Gastroesophageal sphincter (tissue), 4 donors: ENCODE measurements at regions not wholly inside any gene's neighbourhood (a gene's known extent, or its start where the extent isn't known, plus 50 kb on each side); places are given as distances from the start of the nearest gene placed in this dataset.

Experiments
- ATAC-seq: fragments of 150-250 bp; one replicate; pipeline ENCODE4 v1.9.1; 2016; ENCODE audit warnings: mild to moderate bottlenecking, moderate library complexity
- H3K27ac ChIP-seq, 4 donors: fragments of 200-600 bp; sonication (generic) in 3 of 4; 1 replicate in 3 of 4; 2 replicates in 1 of 4; pipeline ENCODE4 v1.5.1; 2016 to 2019
- H3K27me3 ChIP-seq: fragments of 200-600 bp; sonication (generic); one replicate; pipeline ENCODE4 v1.5.1; 2019
- H3K36me3 ChIP-seq, 2 donors: fragments of 200-600 bp; sonication (generic); one replicate each; pipeline ENCODE4 v1.5.1; 2019; ENCODE audit warnings: control low read depth in 1 of 2
- H3K4me1 ChIP-seq, 3 donors: fragments of 200-600 bp; sonication (generic); 1 replicate in 2 of 3; 2 replicates in 1 of 3; pipeline ENCODE4 v1.5.1; 2016 to 2019; ENCODE audit warnings: control low read depth in 2 of 3
- H3K4me3 ChIP-seq, 2 donors: fragments of 200-600 bp; sonication (generic); one replicate each; pipeline ENCODE4 v1.5.1; 2019; ENCODE audit warnings: mild to moderate bottlenecking in 1 of 2, moderate library complexity in 1 of 2
- H3K9me3 ChIP-seq, 3 donors: fragments of 200-600 bp; sonication (generic); one replicate each; pipeline ENCODE4 v1.5.1; 2017 to 2019; ENCODE audit warnings: control low read depth in 2 of 3
- CTCF ChIP-seq, 4 experiments: fragments of 200-600 bp in 2 of 4; fragments of 450-650 bp in 2 of 4; sonication (generic) in 1 of 4; IDR thresholded peaks; one replicate each; pipeline ENCODE4 v1.5.1; 2017 to 2019; ENCODE audit warnings: antibody characterized with exemption in 4 of 4, mild to moderate bottlenecking in 2 of 4, moderate library complexity in 2 of 4
- EP300 ChIP-seq: sonication (generic); formaldehyde crosslinking; IDR thresholded peaks from one replicate; pipeline ENCODE4 v1.6.1; 2017; ENCODE audit warnings: antibody characterized with exemption, mild to moderate bottlenecking
- POLR2A ChIP-seq, 2 donors: fragments of 450-650 bp; IDR thresholded peaks; one replicate each; pipeline ENCODE4 v1.6.1; 2017; ENCODE audit warnings: antibody characterized with exemption in 2 of 2, mild to moderate bottlenecking in 2 of 2, moderate library complexity in 1 of 2
- POLR2AphosphoS5 ChIP-seq: sonication (generic); formaldehyde crosslinking; IDR thresholded peaks from one replicate; pipeline ENCODE4 v1.6.1; 2017; ENCODE audit warnings: antibody characterized with exemption
- WGBS, 2 donors: methylation state at CpG; one replicate each; pipeline ENCODE4 v1.1.5; 2018; ENCODE audit warnings: low coverage in 1 of 2; 5-methylcytosine and 5-hydroxymethylcytosine counted together

- H3K36me3 ChIP-seq, result no peaks in the 10 kb centered on the region
- H3K9me3 ChIP-seq, result peaks cover 0 to 10% (median 0%) of the 10 kb centered on the region in 3 donors
- H3K27me3 ChIP-seq, result no peaks in the 10 kb centered on the region
- no peak overlapping the region for H3K27ac ChIP-seq
- no peak for ATAC-seq
- H3K4me3 ChIP-seq, result no peak overlapping the region
- WGBS, 2 donors, result 71 to 74% methylated on average over 3 of the region's 3 CpGs
- H3K4me1 ChIP-seq, result no peaks in the 10 kb centered on the region
- TF ChIP-seq POLR2AphosphoS5, result no peak
- no peak for TF ChIP-seq POLR2A (IDR thresholded peaks at IDR 0.05)
- no peak for TF ChIP-seq CTCF (IDR thresholded peaks at IDR 0.05)
- TF ChIP-seq EP300, result no peak
Observed at GRCh38 chr11:101362643-101363042, 221.2 kb downstream of the TRPC6 start.

- no peak for TF ChIP-seq EP300
- no peak for TF ChIP-seq CTCF (IDR thresholded peaks at IDR 0.05)
- no peak for TF ChIP-seq POLR2A (IDR thresholded peaks at IDR 0.05)
- TF ChIP-seq POLR2AphosphoS5, result no peak
- WGBS, 2 donors, result 80% methylated on average over 1 of the region's 1 CpG
- no peaks in the 10 kb centered on the region for H3K4me1 ChIP-seq
- H3K27ac ChIP-seq, result no peak overlapping the region
- no peak overlapping the region for H3K4me3 ChIP-seq
- peaks cover 0 to 4% (median 0%) of the 10 kb centered on the region in 3 donors for H3K9me3 ChIP-seq
- H3K27me3 ChIP-seq, result no peaks in the 10 kb centered on the region
- H3K36me3 ChIP-seq, result no peaks in the 10 kb centered on the region
- no peak for ATAC-seq
Observed at GRCh38 chr11:101357771-101358170, 226.0 kb downstream of the TRPC6 start.

- H3K4me3 ChIP-seq, result no peak overlapping the region
- H3K27me3 ChIP-seq, result no peaks in the 10 kb centered on the region
- no peak overlapping the region for H3K27ac ChIP-seq
- TF ChIP-seq EP300 (no peak), CTCF (IDR thresholded peaks at IDR 0.05) (no peak), POLR2AphosphoS5 (no peak), POLR2A (IDR thresholded peaks at IDR 0.05) (no peak)
- H3K9me3 ChIP-seq, result peaks cover 0 to 4% (median 0%) of the 10 kb centered on the region in 3 donors
- H3K36me3 ChIP-seq, result no peaks in the 10 kb centered on the region
- no peaks in the 10 kb centered on the region for H3K4me1 ChIP-seq
- ATAC-seq, result no peak
- WGBS, 2 donors, result 78 to 88% methylated on average over 4 of the region's 4 CpGs
Observed at GRCh38 chr11:101354801-101355200, 225.2 kb upstream of the PGR start.

GRCh38 chr11:101348786-101349185 is 219.2 kb upstream of the PGR start:
- no peak for ATAC-seq
- TF ChIP-seq POLR2A (IDR thresholded peaks at IDR 0.05) (no peak), EP300 (no peak), POLR2AphosphoS5 (no peak), CTCF (IDR thresholded peaks at IDR 0.05) (no peak)
- H3K27me3 ChIP-seq, result no peaks in the 10 kb centered on the region
- H3K4me3 ChIP-seq, result no peak overlapping the region
- H3K4me1 ChIP-seq, result no peaks in the 10 kb centered on the region
- H3K27ac ChIP-seq, result no peak overlapping the region
- no peaks in the 10 kb centered on the region for H3K36me3 ChIP-seq
- WGBS, 2 donors, result 42 to 51% methylated on average over 3 of the region's 3 CpGs
- H3K9me3 ChIP-seq, result no peaks in the 10 kb centered on the region

- TF ChIP-seq POLR2AphosphoS5, result no peak
- no peak for TF ChIP-seq EP300
- TF ChIP-seq POLR2A (IDR thresholded peaks at IDR 0.05), result no peak
- no peak for TF ChIP-seq CTCF (IDR thresholded peaks at IDR 0.05)
- no peak for ATAC-seq
- Histone ChIP-seq H3K27ac (no peak overlapping the region), H3K4me3 (no peak overlapping the region), H3K36me3 (no peaks in the 10 kb centered on the region), H3K9me3 (no peaks in the 10 kb centered on the region), H3K27me3 (no peaks in the 10 kb centered on the region), H3K4me1 (no peaks in the 10 kb centered on the region)
- 70 to 71% methylated on average over 4 of the region's 4 CpGs for WGBS, 2 donors
Observed at GRCh38 chr11:101346591-101346990, 217.0 kb upstream of the PGR start.
